GM18909 (cell line): ENCODE measurements at regions not wholly inside any gene's neighbourhood (a gene's known extent, or its start where the extent isn't known, plus 50 kb on each side); places are given as distances from the start of the nearest gene placed in this dataset.
"Not testable (repeated sequence)": the region's sequence is repeated elsewhere in the genome, so short reads cannot be mapped to it uniquely, and the experiment has no call there.

Experiments
- ATAC-seq: cut with Tn5 transposase; IDR thresholded peaks from one replicate; pipeline ENCODE4 v1.9.1; 2021; ENCODE audit warnings: mild to moderate bottlenecking; ENCODE audit not compliant: unreplicated experiment, poor library complexity

DNA sequence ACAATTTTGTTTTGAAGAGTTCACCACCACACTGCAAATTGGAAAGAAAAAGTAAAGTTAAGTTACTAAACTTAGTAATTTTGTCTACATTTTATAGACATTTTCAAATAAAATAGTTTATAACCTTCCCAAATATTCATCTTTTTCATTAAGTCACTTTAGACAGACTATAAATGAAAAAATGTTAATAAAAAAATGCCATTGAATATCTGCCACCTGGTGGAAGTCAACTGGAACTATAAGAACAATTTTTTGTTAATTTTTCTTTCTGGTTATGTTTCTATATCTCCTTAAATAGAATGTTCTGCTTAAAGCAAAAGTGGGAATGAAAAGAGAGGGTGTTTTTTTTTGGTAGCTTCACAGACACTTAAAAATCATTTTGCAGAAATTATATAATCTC is 534.4 kb upstream of the PCDH10 start:
- no peak for ATAC-seq

DNA sequence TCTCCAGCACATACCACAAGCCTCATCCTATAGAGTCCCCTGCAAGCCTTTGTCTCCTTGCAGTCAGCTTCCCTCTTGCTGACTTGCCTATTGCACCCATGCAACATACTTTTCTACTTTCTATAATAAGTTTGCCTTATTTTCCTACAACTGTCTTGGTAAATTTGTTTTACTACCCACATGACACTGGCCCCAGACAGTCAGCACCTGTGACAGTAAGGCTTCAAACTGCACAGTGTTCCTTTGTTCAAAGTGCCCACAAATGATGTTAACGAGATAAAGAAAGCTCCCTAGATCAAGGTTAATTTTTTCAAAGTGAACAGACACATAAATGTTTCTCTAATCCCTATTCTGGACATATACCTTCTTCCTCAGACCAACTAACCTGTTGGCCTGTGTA is 529.1 kb upstream of the PCDH10 start:
- no peak for ATAC-seq

DNA sequence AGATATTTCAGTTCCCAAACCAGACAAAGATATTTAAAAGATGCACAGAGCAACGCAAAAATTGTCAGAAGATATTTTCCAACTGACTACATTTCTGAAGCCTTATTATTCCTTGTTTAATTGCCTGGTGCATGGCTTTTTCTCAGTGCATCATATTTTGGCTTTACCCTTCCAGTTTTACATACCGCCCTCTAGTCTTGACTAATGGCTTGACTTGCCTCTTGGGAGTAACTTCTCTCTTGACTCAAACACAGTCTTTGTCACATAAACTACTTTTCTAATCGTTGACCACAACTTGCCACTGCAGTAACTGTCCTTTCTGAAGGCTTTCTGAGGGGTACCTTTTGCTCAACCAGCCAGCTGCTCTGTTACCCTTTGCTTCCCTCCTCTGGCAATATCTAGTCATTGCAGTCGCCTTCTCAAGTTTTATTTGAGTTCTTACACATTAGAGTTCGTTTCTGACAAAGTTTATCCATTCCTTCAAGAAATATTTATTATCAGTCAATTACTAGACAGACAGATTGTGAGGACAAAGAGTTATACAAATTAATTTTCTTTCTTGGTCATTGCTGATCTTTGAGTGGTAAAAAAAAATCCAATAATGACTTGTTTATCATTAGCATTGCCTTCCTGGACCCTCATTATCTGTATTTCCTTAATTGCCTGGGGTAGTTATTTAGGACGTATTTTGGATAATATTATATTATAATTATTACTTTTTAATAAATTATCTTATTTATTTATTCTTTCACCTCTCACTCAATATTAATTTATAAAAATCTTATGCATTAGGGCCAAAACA is 506.9 kb upstream of the PCDH10 start:
- ATAC-seq: peak; percentile 72

DNA sequence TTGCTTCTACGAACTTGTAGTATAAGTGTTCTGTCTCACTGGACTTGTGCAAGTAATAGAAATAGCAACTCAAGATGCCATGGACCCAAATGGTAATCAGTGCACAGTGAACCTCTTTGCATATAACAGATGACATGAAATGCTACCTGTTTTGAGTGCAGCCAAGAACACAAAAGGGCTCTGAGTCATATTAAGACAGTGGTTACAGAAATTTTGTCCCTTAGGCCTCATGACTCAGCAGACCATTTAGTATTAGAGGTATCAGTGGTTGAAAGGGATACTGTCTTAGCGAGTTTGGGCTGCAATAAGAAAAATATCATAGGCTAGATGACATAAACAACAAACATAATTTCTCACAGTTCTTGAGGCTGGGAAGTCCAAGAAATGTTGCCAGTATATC is 502.9 kb upstream of the PCDH10 start:
- peak; percentile 69 for ATAC-seq

DNA sequence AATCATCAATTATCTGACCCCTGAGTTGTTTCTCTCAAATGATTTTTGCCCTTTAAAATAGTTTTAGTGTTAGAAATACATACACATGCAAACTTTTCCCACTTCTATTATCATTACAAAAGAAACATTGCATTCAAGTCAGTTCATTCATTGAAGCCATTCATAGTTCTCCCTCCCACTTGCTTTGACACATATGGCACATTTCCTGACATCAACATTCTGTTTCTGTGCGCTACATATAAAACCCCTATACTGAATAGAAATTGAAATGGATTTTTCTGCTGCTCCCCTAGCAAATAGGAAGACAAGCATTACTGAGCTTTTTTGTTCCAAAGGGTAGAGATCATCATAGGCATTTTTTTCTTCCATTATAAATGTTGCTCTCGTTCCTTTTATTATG is 497.9 kb upstream of the PCDH10 start:
- no peak for ATAC-seq

DNA sequence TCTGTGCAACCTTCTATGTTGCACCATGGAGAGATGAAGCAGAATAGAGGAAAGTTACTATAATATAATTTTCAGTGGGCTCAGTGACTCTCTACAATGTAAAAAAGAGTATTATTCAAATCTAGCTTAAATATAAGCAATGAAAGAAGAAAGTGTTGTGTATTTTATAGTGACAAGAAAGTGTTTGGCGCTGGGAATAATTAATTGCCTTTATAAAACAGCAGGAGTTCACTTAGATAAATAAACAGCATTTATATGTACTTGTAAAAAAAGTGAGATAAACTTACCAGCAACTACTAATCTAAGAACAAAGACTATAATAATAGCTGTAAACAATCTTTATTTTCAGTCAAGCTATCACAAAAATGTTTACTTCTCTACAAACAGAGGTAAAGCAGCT is 488.9 kb upstream of the PCDH10 start:
- ATAC-seq: no peak

DNA sequence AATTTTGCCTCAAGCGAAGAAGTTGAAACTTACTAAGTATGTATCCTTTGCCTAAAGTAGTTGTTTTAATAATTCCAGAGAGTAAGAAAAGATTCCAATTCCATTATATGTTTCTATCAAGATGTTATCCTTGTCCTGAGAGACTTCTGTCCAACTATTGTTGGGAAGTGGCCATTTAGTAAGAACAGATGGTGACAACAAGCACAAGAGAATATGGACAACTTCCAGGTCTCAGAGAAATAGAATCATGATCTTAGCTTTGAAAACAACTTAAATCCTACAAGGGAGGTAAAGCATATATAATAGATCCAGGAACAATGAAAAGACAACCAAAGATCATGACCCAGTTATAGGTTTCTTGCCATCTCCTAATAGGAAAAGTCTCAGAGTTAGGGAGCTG is 486.6 kb upstream of the PCDH10 start:
- ATAC-seq: no peak

DNA sequence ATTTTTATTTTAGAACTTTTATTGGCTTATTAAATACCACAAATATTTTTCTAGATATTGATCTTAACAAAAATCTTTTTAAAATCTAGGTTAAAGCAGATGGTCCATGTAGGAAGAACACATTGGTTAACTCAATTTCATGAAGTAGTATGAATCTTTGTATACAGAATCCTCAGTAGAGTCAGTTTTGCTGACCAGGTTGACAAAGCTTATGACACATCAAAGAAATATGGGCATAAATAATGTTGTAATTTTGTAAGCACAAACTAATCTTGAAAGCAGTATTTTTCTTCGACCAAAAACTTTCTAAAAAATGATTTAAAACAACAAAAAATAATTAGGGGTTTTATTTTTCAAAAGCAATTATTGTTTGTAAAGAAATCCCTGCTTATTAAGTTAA is 479.3 kb upstream of the PCDH10 start:
- ATAC-seq: no peak

DNA sequence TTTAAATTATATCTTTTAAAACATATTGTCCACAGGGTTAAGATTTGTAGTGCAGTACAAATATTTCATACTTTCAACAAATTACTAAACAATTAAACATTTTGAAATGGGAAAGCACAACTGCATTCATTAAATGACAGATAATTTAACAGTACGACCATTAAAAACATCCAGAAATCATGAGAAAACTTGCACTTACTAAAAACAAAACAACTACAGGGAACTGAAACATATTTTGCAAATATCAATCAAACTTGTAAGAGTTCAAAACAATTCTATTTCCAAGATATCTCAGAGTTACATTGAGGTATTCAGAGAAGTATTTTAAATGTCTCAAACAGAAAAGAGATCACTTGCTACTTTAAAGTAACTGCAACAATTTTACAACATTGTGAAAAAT is 478.5 kb upstream of the PCDH10 start:
- ATAC-seq: no peak

DNA sequence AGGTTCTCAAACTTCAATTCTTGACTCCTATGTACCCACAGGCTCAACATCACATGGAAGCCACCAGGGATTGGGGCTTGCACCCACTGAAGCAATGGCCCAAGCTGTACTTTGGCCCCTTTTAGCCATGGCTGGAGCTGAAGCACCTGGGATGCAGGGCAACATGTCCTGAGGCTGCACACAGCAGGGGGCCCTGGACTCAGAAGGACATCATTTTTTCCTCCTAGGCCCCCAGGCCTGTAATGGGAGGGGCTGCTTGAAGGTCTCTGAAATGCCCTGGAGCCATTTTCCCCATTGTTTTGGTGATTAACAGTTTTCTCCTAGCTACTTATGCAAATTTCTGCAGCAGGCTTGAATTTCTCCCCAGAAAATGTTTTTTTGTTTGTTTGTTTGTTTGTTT is 465.1 kb upstream of the PCDH10 start:
- no peak for ATAC-seq

DNA sequence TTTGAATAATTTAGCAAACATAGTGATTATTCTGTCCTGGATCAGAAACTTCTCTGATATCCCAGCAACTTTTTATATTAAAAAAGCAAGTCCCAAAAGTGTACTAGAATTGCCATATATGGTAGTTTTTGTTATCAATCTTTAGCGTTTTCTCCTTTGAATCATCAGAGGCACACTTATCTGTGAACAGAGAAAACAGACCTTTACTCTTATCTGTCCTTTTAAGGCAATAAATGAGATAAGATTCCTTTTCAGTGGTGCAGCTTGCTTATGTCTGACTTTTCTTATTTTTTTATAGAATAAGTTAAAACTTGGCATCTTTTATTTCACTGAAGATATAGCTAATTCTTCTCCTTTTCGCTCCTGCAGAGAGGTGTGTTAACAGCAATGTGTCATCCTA is 458.1 kb upstream of the PCDH10 start:
- no peak for ATAC-seq

DNA sequence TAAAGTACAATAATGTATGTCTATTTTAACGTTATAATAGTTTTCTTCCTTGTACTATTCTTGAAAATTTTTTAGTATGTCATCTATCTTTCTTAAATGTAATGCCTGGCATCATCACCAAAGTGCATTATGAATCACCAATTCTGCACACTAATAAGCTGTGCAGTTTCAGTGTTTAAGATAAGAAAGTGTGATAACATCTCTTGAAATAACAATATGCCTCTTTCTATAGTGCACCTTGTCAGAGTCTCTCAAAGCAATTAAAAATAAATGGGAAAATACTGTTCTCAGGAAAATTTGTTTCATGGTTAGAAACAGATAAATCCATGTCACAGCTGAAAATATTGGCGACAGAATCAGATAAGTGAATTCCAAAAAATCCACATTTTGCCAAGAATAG is 457.4 kb upstream of the PCDH10 start:
- no peak for ATAC-seq

DNA sequence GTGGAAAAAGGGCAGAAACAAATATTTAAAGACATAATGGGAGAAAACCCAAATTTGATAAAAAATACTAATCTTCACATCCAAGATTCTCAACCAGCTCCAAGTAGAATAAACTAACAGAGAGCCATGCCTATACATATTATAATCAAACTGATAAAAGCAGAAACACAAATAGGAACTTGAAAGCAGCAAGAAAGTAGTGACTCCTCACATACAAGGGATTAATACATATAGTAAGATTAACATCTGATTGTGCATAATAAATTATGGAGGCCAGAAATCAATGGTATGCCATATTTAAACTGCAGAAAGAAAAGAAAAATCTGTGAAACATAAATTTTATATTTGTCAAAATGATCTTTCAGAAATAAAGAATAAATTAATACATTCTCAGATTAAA is 454.3 kb upstream of the PCDH10 start:
- no peak for ATAC-seq

DNA sequence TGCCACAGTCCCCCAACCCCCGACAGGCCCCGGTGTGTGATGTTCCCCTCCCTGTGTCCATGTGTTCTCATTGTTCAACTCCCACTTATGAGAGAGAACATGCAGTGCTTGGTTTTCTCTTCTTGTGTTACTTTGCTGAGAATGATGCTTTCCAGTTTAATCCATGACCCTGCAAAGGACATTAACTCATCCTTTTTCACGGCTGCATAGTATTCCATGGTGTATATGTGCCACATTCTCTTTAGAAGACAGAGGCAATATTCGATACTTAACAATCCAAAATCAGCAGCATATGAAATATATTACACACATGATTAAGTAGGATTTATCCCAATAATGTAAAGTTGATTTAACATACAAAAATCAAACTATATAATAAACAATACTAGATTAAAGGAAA is 451.6 kb upstream of the PCDH10 start:
- ATAC-seq: not testable (repeated sequence)

DNA sequence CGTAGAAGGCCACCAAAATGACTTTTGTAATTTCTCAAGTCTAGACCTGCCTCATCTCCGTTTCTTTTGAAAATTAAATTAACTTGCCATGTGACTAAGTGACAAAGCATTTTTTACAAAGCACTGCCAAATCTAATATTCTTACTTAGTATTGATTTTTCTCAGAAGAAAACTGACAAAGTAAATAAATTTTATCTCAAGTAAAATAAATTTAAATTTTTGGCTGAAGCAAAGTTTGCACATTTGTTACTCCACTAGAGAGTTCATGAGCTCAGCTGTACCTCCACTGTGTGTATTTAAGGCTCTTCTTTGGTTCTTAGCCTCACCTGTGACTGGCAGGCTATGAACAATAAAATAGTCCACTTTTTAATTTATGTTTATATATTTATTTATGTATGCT is 441.1 kb upstream of the PCDH10 start:
- no peak for ATAC-seq

DNA sequence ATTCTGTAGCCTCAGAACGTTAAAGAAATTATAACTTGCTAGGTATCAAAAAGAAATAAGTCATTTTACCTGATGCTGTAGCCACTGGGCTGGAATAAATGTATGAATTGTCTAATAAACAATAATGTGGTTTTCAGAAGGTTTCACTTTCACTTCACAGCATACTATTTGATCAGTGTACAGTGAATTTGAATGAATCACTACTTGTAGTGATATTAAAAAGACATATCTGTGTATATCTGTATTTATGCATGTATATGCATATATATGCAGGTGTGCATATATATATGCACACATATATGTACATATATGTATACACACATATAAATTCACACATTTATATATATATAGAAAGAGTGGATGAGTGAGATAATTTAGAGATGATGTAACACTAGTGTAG is 440.0 kb upstream of the PCDH10 start:
- no peak for ATAC-seq

DNA sequence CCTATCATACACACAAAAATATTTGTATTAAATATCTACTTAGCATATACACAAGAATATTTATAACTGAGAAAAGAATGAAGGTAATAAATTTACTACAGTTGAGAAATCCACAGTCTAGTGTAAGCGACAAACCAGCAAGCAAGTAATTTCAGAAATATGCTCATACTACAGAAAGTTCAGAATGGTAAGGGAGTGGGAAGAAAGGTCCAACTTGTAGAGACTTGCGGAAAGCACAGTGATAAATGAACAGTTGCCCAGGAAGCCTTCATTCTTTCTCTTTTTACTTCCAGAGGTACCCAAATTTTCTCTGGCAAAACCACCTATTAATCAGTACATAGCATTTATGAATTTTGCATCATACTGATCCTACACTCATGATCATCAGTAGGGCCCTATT is 438.1 kb upstream of the PCDH10 start:
- no peak for ATAC-seq

DNA sequence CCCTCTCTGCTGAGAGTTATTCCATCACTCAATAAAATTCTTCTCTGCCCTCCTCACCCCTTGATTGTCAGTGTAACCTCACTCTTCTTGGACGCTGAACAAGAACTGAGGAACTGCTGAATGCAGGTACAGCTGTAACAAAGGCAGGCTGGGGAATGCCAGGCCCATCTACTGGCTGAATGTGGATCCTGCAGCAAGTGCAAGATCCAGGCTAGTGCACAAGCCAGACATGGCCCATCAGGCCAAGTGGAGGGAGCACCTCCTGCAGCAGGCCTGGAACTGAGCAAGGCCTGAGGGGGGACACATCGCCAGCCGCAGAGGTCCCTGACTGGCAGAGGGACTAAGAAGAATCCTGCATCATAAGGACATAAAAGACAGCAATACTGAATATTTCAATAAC is 411.8 kb upstream of the PCDH10 start:
- no peak for ATAC-seq

DNA sequence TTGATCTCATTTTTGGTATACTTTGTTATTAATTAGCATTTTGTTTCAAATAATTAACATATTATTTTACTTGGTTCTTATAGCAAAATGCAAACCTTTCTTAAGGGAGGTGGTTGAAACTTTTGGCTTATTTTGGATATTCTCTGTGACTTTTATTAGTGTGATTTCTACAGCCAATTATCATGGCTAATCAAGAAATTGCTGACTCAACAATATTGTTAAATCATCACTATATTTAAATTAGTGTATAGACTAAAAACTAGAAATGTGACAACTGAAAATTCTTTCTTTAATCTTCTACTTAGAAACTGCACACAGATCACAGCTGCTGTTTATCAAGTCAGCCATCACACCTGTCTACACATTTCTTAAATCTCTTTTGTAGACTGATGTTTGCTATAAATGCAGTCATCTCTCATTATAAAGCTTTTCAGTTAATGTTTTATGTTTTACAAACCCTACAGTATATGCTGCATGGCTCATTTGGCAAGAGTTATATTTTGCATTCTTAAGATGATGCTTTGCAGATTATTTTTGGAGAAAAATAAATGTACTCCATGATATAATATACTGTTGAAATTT is 389.8 kb upstream of the PCDH10 start:
- ATAC-seq: no peak

DNA sequence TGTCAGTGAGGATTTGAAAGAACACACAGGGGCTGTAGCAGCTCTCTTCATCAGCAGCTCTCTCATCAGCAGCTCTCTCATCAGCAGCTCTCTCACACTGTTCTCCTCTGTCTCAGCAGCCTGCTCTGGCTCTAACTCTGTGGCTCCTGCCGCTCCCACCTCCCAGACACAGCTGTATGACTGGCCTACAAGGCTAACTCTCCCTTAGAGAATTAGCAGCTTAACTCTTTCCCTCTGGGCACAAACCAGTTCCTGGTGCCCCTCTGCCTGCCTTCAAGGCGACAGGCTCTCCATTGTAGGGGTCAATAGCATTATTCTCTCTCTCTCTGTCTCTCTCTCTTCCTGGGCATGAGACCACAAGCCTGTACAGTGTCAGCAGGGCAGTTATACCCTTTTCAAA is 385.6 kb upstream of the PCDH10 start:
- no peak for ATAC-seq

DNA sequence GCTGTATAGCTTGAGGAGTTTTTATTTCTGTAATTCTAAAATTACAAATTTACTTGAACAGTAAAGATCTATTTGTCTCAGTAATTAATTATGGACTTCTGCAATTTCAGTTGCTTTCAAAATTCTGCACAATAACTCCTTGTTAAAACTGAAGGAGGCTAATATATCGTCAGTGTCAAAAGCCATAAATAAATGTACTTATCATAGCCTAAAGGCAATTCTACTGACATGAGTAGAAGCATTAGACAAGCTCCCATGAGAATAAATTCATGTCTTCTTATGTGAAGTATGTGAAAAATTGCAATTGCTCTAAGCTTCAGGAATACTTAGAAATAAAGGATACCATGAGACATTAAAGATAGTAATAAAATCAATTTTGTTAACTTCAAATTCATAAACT is 381.2 kb upstream of the PCDH10 start:
- ATAC-seq: no peak

DNA sequence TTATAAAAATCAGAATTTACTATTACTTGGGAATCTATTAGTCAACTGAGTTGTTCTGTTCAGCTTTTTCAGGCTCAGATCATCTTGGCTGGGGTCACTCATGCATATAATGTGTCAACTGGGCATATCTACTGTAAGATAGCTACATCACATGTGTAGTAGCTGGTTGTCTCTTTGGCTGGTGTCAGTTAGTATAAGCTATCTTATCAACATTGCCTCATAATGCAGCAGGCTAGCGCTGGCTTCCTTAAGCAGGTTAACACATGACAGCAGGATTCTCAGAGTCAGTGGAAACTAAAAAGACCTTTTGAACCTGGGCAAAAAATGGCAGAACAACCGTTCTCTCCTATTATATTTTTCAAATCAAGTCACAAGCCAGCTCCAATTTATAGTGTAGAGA is 378.3 kb upstream of the PCDH10 start:
- ATAC-seq: no peak
